ENCODE measurements at regions not wholly inside any gene's neighbourhood (a gene's known extent, or its start where the extent isn't known, plus 50 kb on each side); places are given as distances from the start of the nearest gene placed in this dataset.

- no peak for DNase-seq (ENCODE audit: low spot score)
- peak; percentile 46 for ATAC-seq
- H3K4me3 Mint-ChIP-seq = no peak overlapping the region
- H3K4me1 Mint-ChIP-seq = no peaks in the 10 kb centered on the region
- no peak overlapping the region for H3K27ac Mint-ChIP-seq
- TF ChIP-seq NFATC4 (CRISPR knock-in tag; IDR thresholded peaks at IDR 0.05) (no peak), FOXP1 (CRISPR knock-in tag; IDR thresholded peaks at IDR 0.05; ENCODE audit: borderline replicate concordance) (no peak), ZNF425 (CRISPR knock-in tag; conservative IDR thresholded peaks at IDR 0.05) (no peak), OVOL2 (CRISPR knock-in tag; IDR thresholded peaks at IDR 0.05; ENCODE audit: borderline replicate concordance) (no peak), PREB (CRISPR knock-in tag; IDR thresholded peaks at IDR 0.05; ENCODE audit: borderline replicate concordance) (no peak), CTCF (IDR thresholded peaks at IDR 0.05) (no peak), GABPB1 (CRISPR knock-in tag; IDR thresholded peaks at IDR 0.05) (no peak), ZNF232 (CRISPR knock-in tag; IDR thresholded peaks at IDR 0.05) (no peak), ATF6 (CRISPR knock-in tag; IDR thresholded peaks at IDR 0.05) (no peak), ERG (CRISPR knock-in tag; IDR thresholded peaks at IDR 0.05) (no peak), CREB1 (CRISPR knock-in tag; IDR thresholded peaks at IDR 0.05) (no peak), EMX1 (CRISPR knock-in tag; IDR thresholded peaks at IDR 0.05) (no peak), TP53 (CRISPR knock-in tag; IDR thresholded peaks at IDR 0.05) (no peak), MXD4 (CRISPR knock-in tag; IDR thresholded peaks at IDR 0.05; ENCODE audit: borderline replicate concordance) (no peak), IRF1 (CRISPR knock-in tag; IDR thresholded peaks at IDR 0.05) (no peak)
- TF ChIP-seq, protein P1, sequence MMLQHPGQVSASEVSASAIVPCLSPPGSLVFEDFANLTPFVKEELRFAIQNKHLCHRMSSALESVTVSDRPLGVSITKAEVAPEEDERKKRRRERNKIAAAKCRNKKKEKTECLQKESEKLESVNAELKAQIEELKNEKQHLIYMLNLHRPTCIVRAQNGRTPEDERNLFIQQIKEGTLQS (CRISPR knock-in tag; conservative IDR thresholded peaks at IDR 0.05) = no peak
- H3K27me3 Mint-ChIP-seq (ENCODE audit: low read depth) = no peaks in the 10 kb centered on the region
- CTCF ChIA-PET = no interaction called here
- H3K36me3 Mint-ChIP-seq = 0 out of 2 replicates have a peak, but pooled peaks cover 2% of the 10 kb centered on the region
- POLR2A ChIA-PET = no interaction called here
- peaks cover 15% of the 10 kb centered on the region for H3K9me3 Mint-ChIP-seq
Measured at GRCh38 chr6:104227508-104227907, 632.2 kb downstream of the HACE1 start.

Data from WTC11 (cell line).